Upper lobe of right lung (tissue), 1 donor: ENCODE measurements at regions not wholly inside any gene's neighbourhood (a gene's known extent, or its start where the extent isn't known, plus 50 kb on each side); places are given as distances from the start of the nearest gene placed in this dataset.

Experiments used
- ATAC-seq: fragments of 200-7000 bp; cut with Tn5 transposase; one replicate; pipeline ENCODE4 v1.9.1; 2020; ENCODE audit warnings: mild to moderate bottlenecking, moderate library complexity
- DNase-seq: peaks from one replicate; pipeline ENCODE4 v3.0.0-alpha.2; 2020
- H3K27ac ChIP-seq: fragments of 200-600 bp; one replicate; pipeline ENCODE4 v1.8.0; 2022
- H3K27me3 ChIP-seq: fragments of 200-600 bp; one replicate; pipeline ENCODE4 v1.8.0; 2022; ENCODE audit warnings: mild to moderate bottlenecking
- H3K36me3 ChIP-seq: fragments of 200-600 bp; one replicate; pipeline ENCODE4 v1.8.0; 2022
- H3K4me1 ChIP-seq: fragments of 200-600 bp; one replicate; pipeline ENCODE4 v1.8.0; 2022
- H3K4me3 ChIP-seq: fragments of 200-600 bp; one replicate; pipeline ENCODE4 v1.8.0; 2022; ENCODE audit warnings: mild to moderate bottlenecking
- H3K9me3 ChIP-seq: fragments of 200-600 bp; one replicate; pipeline ENCODE4 v1.8.0; 2022
- intact Hi-C: fragments of 100-400 bp; cut with DNase I; formaldehyde crosslinking; loops from one replicate; pipeline ENCODE4 v1.11.0; 2022
- TF ChIP-seq, protein P1 (sequence below): fragments of 200-600 bp; IDR thresholded peaks from one replicate; pipeline ENCODE4 v1.8.0; 2022; ENCODE audit warnings: antibody characterized with exemption
- donor health status: DM: no; HTN: yes; CAD: no; lungs with severe emphysema.

DNA sequence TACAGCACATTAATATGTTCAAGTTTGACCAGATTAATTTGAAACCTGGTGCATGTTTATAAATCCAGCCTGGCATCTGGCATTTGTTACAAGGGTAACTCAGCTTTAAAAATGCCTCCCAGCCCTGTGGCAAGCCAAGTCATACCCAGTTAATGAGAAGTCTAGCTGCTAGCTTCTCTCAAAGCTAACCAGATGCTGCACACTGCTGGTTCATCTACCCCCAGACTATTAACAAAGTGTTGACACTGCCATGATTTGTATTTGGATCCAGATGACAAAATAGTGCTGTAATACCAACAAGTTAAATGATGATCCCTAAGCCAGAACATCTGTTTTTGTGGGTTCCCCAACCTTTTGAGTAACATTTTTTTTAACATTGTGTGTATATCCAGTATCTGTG, 573.7 kb upstream of the DAB2 start:
- intact Hi-C loops, result no loop called here
- H3K36me3 ChIP-seq, result no peaks in the 10 kb centered on the region
- DNase-seq (no peak), ATAC-seq (no peak)
- no peaks in the 10 kb centered on the region for H3K27me3 ChIP-seq
- no peaks in the 10 kb centered on the region for H3K4me1 ChIP-seq
- H3K27ac ChIP-seq, result no peak overlapping the region
- no peaks in the 10 kb centered on the region for H3K9me3 ChIP-seq
- TF ChIP-seq, protein P1, sequence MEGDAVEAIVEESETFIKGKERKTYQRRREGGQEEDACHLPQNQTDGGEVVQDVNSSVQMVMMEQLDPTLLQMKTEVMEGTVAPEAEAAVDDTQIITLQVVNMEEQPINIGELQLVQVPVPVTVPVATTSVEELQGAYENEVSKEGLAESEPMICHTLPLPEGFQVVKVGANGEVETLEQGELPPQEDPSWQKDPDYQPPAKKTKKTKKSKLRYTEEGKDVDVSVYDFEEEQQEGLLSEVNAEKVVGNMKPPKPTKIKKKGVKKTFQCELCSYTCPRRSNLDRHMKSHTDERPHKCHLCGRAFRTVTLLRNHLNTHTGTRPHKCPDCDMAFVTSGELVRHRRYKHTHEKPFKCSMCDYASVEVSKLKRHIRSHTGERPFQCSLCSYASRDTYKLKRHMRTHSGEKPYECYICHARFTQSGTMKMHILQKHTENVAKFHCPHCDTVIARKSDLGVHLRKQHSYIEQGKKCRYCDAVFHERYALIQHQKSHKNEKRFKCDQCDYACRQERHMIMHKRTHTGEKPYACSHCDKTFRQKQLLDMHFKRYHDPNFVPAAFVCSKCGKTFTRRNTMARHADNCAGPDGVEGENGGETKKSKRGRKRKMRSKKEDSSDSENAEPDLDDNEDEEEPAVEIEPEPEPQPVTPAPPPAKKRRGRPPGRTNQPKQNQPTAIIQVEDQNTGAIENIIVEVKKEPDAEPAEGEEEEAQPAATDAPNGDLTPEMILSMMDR, result no peak
- no peak overlapping the region for H3K4me3 ChIP-seq

DNA sequence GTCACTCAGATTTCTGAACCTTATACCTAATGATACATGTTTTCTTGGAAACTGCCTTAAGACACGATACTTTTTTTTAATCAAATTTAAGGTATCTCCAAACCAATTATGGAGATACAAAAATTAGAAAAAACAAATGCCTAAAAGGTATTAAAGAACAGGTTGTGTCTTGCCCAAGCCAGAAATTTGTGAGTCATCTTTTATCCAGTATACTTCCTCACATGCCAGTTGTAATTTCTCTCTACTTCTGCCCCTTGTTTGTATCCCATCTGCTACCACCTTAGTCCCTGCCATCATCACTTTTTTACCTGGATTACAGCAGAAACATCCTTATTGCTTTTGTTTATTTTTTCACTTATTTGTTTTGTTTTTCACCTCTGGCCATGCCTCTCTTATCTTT, 571.2 kb upstream of the DAB2 start:
- intact Hi-C loops, result no loop called here
- Histone ChIP-seq H3K9me3 (no peaks in the 10 kb centered on the region), H3K27me3 (no peaks in the 10 kb centered on the region), H3K4me1 (no peaks in the 10 kb centered on the region), H3K4me3 (no peak overlapping the region), H3K36me3 (no peaks in the 10 kb centered on the region), H3K27ac (no peak overlapping the region)
- DNase-seq, result no peak
- no peak for ATAC-seq
- TF ChIP-seq, protein P1, result no peak

DNA sequence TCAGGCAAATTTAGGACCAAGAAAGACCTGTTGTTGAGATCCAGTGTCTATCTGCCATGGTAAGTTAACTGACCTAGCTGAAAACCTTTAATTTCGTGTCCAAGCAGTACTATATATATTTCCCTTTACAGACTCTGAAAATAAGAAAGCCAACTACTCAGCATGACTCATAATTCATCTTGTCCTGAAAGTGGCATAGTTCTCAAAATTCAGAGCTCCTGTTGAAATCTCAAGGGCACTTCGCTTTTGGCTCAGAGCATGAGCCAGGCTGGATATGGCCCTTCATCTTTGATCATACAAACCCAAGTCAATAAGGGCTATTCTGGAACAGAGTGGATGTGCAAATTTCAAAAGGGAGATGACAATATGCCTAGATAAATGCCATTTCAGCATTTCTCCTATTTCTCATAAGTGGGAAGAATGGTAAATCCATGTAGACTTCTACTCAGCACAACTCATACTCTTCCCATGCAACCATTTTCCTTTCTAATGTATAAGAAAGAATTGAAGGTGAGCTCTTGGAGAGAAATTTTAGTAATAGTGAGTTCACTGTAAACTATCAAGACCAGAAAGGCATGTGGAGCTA, 567.9 kb upstream of the DAB2 start:
- Histone ChIP-seq H3K4me1 (no peaks in the 10 kb centered on the region), H3K27ac (no peak overlapping the region), H3K27me3 (no peaks in the 10 kb centered on the region), H3K9me3 (no peaks in the 10 kb centered on the region), H3K36me3 (no peaks in the 10 kb centered on the region), H3K4me3 (no peak overlapping the region)
- peak; percentile 77 for ATAC-seq
- no peak for DNase-seq
- TF ChIP-seq, protein P1, result no peak
- intact Hi-C loops, result no loop called here

DNA sequence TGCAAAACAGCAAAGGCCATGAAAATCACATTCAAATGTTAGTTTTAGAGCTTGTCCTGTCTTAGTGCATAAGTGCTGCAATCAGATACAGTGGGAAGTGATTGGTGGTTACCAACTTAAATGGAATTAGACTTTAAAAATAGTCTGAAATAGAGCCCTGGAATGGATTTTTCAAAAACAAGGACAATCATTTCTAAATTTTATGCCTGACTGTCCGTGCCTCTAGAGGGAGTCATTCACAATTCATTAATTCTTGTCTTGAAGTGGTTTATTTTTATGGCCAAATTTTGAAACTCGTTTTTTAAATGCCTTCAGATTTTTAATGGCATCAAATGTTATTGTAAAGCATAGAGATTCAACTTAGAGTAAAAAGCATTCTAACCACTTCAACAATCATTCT, 561.8 kb upstream of the DAB2 start:
- DNase-seq, result no peak
- intact Hi-C loops, result no loop called here
- Histone ChIP-seq H3K4me1 (no peaks in the 10 kb centered on the region), H3K9me3 (no peaks in the 10 kb centered on the region), H3K36me3 (no peaks in the 10 kb centered on the region), H3K27me3 (no peaks in the 10 kb centered on the region), H3K4me3 (no peak overlapping the region), H3K27ac (no peak overlapping the region)
- no peak for ATAC-seq
- TF ChIP-seq, protein P1, result no peak

DNA sequence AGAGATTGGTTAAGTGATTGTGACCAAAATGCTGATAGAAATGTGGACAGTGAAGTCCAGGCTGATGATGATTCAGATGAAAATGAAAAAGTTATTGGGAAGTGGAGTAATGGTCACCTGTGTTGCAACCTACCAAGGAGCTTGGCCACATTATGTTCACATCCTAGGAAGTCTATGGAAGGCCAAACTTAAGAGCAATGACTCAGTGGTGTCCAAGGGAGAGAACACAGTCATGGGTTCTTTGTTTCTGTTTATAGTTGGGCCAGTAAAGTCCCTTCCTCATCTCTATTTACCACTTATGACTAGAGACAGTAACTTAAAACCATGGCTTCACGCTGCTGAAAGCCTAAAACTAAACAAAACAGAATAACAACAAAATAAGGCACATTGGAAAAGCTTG, 555.3 kb upstream of the DAB2 start:
- Histone ChIP-seq H3K27ac (no peak overlapping the region), H3K9me3 (no peaks in the 10 kb centered on the region), H3K4me3 (no peak overlapping the region), H3K27me3 (no peaks in the 10 kb centered on the region), H3K4me1 (no peaks in the 10 kb centered on the region), H3K36me3 (no peaks in the 10 kb centered on the region)
- DNase-seq, result no peak
- TF ChIP-seq, protein P1, result no peak
- no peak for ATAC-seq
- intact Hi-C loops, result no loop called here

DNA sequence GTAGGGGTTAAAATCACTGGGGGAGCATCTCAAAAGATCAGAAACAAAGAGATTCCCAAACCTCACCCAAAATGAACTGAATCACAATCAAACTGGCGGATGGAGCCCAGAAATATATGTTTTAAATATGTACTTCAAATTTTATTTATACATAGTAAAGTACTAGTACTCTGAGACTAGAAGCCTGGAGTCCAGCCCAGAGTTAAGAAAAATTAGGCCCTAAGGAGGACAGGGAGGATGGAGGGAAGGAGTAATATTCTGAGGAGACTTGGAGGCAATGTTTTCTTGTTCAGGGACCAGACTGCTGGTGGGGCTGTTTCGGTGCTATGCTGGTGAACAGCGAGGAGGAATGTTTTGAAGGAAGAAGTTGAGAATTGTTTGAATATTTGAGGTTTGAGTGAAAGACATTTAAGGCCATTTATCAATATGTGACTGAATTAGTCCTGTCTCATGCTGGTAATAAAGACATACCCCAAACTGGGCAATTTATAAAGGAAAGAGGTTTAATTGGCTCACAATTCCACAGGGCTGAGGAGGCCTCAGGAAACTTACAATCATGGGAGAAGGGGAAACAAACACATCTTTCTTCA, 552.4 kb upstream of the DAB2 start:
- Histone ChIP-seq H3K27me3 (no peaks in the 10 kb centered on the region), H3K4me1 (no peaks in the 10 kb centered on the region), H3K4me3 (no peak overlapping the region), H3K36me3 (no peaks in the 10 kb centered on the region), H3K9me3 (no peaks in the 10 kb centered on the region), H3K27ac (no peak overlapping the region)
- TF ChIP-seq, protein P1, result no peak
- DNase-seq (no peak), ATAC-seq (no peak)
- intact Hi-C loops, result no loop called here
